ENCODE measurements at regions not wholly inside any gene's neighbourhood (a gene's known extent, or its start where the extent isn't known, plus 50 kb on each side); places are given as distances from the start of the nearest gene placed in this dataset.
"Not testable (repeated sequence)": the region's sequence is repeated elsewhere in the genome, so short reads cannot be mapped to it uniquely, and the experiment has no call there.

GRCh38 chr22:22051032-22051431 is 68.4 kb upstream of the TOP3B start:
- not testable (repeated sequence) for H3K36me3 Mint-ChIP-seq (ENCODE audit: low read depth)

GRCh38 chr22:22050141-22050775 is 67.7 kb upstream of the TOP3B start:
- H3K27ac Mint-ChIP-seq, result no peak overlapping the region
- H3K27me3 Mint-ChIP-seq, result peaks cover 39% of the 10 kb centered on the region
- TF ChIP-seq CTCF (IDR thresholded peaks at IDR 0.05), result no peak
- H3K4me1 Mint-ChIP-seq (ENCODE audit: low read depth), result no peaks in the 10 kb centered on the region
- DNase-seq, result no peak
- H3K9me3 Mint-ChIP-seq, result no peaks in the 10 kb centered on the region
- H3K36me3 Mint-ChIP-seq (ENCODE audit: low read depth), result no peaks in the 10 kb centered on the region
- ChIA-PET CTCF (no interaction called here), POLR2A (no interaction called here)
- no peak overlapping the region for H3K4me3 Mint-ChIP-seq
- intact Hi-C loops (cut with micrococcal nuclease), result no loop called here
- no peak for ATAC-seq

More at GRCh38 chr22:22051032-22051431, 68.4 kb upstream of the TOP3B start:
- POLR2A ChIA-PET; H3K27ac Mint-ChIP-seq; H3K4me3 Mint-ChIP-seq; intact Hi-C loops (cut with micrococcal nuclease); H3K4me1 Mint-ChIP-seq (ENCODE audit: low read depth); CTCF ChIA-PET; H3K9me3 Mint-ChIP-seq; DNase-seq; ATAC-seq: not testable (repeated sequence)
- H3K27me3 Mint-ChIP-seq, result peaks cover 39% of the 10 kb centered on the region

- no peak overlapping the region for H3K4me3 Mint-ChIP-seq
- POLR2A ChIA-PET, result interaction anchor here (0.5 to 1.1 kb wide), 2 partner anchors 23 to 32 kb away, joined by 3 to 4 read pairs; no protein-coding TSS in a partner anchor
- CTCF ChIA-PET, result interaction anchor here (1.6 kb wide), 1 partner anchor 11 kb away, joined by 5 read pairs; no protein-coding TSS in a partner anchor
- no peaks in the 10 kb centered on the region for H3K4me1 Mint-ChIP-seq (ENCODE audit: low read depth)
- no peak overlapping the region for H3K27ac Mint-ChIP-seq
- no peak for ATAC-seq
- peaks cover 35% of the 10 kb centered on the region for H3K27me3 Mint-ChIP-seq
- intact Hi-C loops (cut with micrococcal nuclease), result no loop called here
- H3K36me3 Mint-ChIP-seq (ENCODE audit: low read depth), result no peaks in the 10 kb centered on the region
- DNase-seq, result no peak
- no peaks in the 10 kb centered on the region for H3K9me3 Mint-ChIP-seq
- TF ChIP-seq CTCF (IDR thresholded peaks at IDR 0.05), result no peak
Observed at GRCh38 chr22:22049684-22050083, 67.1 kb upstream of the TOP3B start.

GRCh38 chr22:22048981-22049531 is 66.5 kb upstream of the TOP3B start:
- intact Hi-C loops (cut with micrococcal nuclease), result no loop called here
- POLR2A ChIA-PET, result interaction anchor here (0.5 to 1.1 kb wide), 2 partner anchors 23 to 33 kb away, joined by 3 to 4 read pairs; no protein-coding TSS in a partner anchor
- DNase-seq (no peak), ATAC-seq (no peak)
- H3K36me3 Mint-ChIP-seq (ENCODE audit: low read depth), result no peaks in the 10 kb centered on the region
- CTCF ChIA-PET, result interaction anchor here (1.6 kb wide), 1 partner anchor 11 kb away, joined by 5 read pairs; no protein-coding TSS in a partner anchor
- peaks cover 29% of the 10 kb centered on the region for H3K27me3 Mint-ChIP-seq
- no peak for TF ChIP-seq CTCF (IDR thresholded peaks at IDR 0.05)
- no peaks in the 10 kb centered on the region for H3K9me3 Mint-ChIP-seq
- H3K27ac Mint-ChIP-seq, result no peak overlapping the region
- H3K4me3 Mint-ChIP-seq, result no peak overlapping the region
- H3K4me1 Mint-ChIP-seq (ENCODE audit: low read depth), result no peaks in the 10 kb centered on the region

- CTCF ChIA-PET, result interaction anchor here (1.6 kb wide), 1 partner anchor 12 kb away, joined by 5 read pairs; no protein-coding TSS in a partner anchor
- Mint-ChIP-seq H3K4me3 (no peak overlapping the region), H3K36me3 (ENCODE audit: low read depth) (no peaks in the 10 kb centered on the region), H3K27me3 (peaks cover 26% of the 10 kb centered on the region), H3K4me1 (ENCODE audit: low read depth) (no peaks in the 10 kb centered on the region), H3K27ac (no peak overlapping the region), H3K9me3 (no peaks in the 10 kb centered on the region)
- DNase-seq (no peak), ATAC-seq (no peak)
- intact Hi-C loops (cut with micrococcal nuclease), result no loop called here
- POLR2A ChIA-PET, result interaction anchor here (1.1 kb wide), 1 partner anchor 33 kb away, joined by 3 read pairs; no protein-coding TSS in a partner anchor
- TF ChIP-seq CTCF (IDR thresholded peaks at IDR 0.05), result no peak
Observed at GRCh38 chr22:22048318-22048942, 65.8 kb upstream of the TOP3B start.

Measured in activated CD8-positive, alpha-beta T cell treated with anti-CD3 and anti-CD28 coated beads for 36 hours (primary cell).